ENCODE measurements at regions not wholly inside any gene's neighbourhood (a gene's known extent, or its start where the extent isn't known, plus 50 kb on each side); places are given as distances from the start of the nearest gene placed in this dataset.

GRCh38 chr10:62466590-62466989 is 92.4 kb downstream of the ZNF365 start:
- H3K4me3 ChIP-seq (ENCODE audit: low read depth in 1 of 2, low read length in 2 of 2) = no peak overlapping the region
- H3K27ac ChIP-seq (ENCODE audit: low read length) = no peak overlapping the region
- H3K9me3 ChIP-seq (ENCODE audit: control insufficient read depth in 1 of 2, low read length in 2 of 2) = no peaks in the 10 kb centered on the region
- H3K27me3 ChIP-seq (ENCODE audit: low read depth, low read length) = no peaks in the 10 kb centered on the region
- H3K36me3 ChIP-seq (ENCODE audit: control insufficient read depth in 1 of 2, insufficient read depth in 2 of 2, low read length in 2 of 2) = no peaks in the 10 kb centered on the region
- H3K4me1 ChIP-seq (ENCODE audit: control insufficient read depth in 1 of 2, insufficient read depth in 2 of 2, low read length in 2 of 2) = no peaks in the 10 kb centered on the region

- no peaks in the 10 kb centered on the region for H3K4me1 ChIP-seq (ENCODE audit: control insufficient read depth in 1 of 2, insufficient read depth in 2 of 2, low read length in 2 of 2)
- H3K4me3 ChIP-seq (ENCODE audit: low read depth in 1 of 2, low read length in 2 of 2) = no peak overlapping the region
- no peak overlapping the region for H3K27ac ChIP-seq (ENCODE audit: low read length)
- H3K27me3 ChIP-seq (ENCODE audit: low read depth, low read length) = no peaks in the 10 kb centered on the region
- no peaks in the 10 kb centered on the region for H3K36me3 ChIP-seq (ENCODE audit: control insufficient read depth in 1 of 2, insufficient read depth in 2 of 2, low read length in 2 of 2)
- H3K9me3 ChIP-seq (ENCODE audit: control insufficient read depth in 1 of 2, low read length in 2 of 2) = no peaks in the 10 kb centered on the region
These were observed 93.4 kb downstream of the ZNF365 start for GRCh38 chr10:62467527-62467926.

- Histone ChIP-seq H3K4me1 (ENCODE audit: control insufficient read depth in 1 of 2, insufficient read depth in 2 of 2, low read length in 2 of 2) (no peaks in the 10 kb centered on the region), H3K27ac (ENCODE audit: low read length) (no peak overlapping the region), H3K9me3 (ENCODE audit: control insufficient read depth in 1 of 2, low read length in 2 of 2) (no peaks in the 10 kb centered on the region), H3K27me3 (ENCODE audit: low read depth, low read length) (no peaks in the 10 kb centered on the region), H3K36me3 (ENCODE audit: control insufficient read depth in 1 of 2, insufficient read depth in 2 of 2, low read length in 2 of 2) (no peaks in the 10 kb centered on the region), H3K4me3 (ENCODE audit: low read depth in 1 of 2, low read length in 2 of 2) (no peak overlapping the region)
These were observed 97.5 kb downstream of the ZNF365 start for GRCh38 chr10:62471711-62472110.

- no peaks in the 10 kb centered on the region for H3K36me3 ChIP-seq (ENCODE audit: control insufficient read depth in 1 of 2, insufficient read depth in 2 of 2, low read length in 2 of 2)
- no peak overlapping the region for H3K27ac ChIP-seq (ENCODE audit: low read length)
- no peaks in the 10 kb centered on the region for H3K4me1 ChIP-seq (ENCODE audit: control insufficient read depth in 1 of 2, insufficient read depth in 2 of 2, low read length in 2 of 2)
- no peak overlapping the region for H3K4me3 ChIP-seq (ENCODE audit: low read depth in 1 of 2, low read length in 2 of 2)
- no peaks in the 10 kb centered on the region for H3K9me3 ChIP-seq (ENCODE audit: control insufficient read depth in 1 of 2, low read length in 2 of 2)
- H3K27me3 ChIP-seq (ENCODE audit: low read depth, low read length) = no peaks in the 10 kb centered on the region
These were observed 99.1 kb downstream of the ZNF365 start for GRCh38 chr10:62473241-62473640.

- Histone ChIP-seq H3K9me3 (ENCODE audit: control insufficient read depth in 1 of 2, low read length in 2 of 2) (no peaks in the 10 kb centered on the region), H3K4me3 (ENCODE audit: low read depth in 1 of 2, low read length in 2 of 2) (no peak overlapping the region), H3K27ac (ENCODE audit: low read length) (no peak overlapping the region), H3K36me3 (ENCODE audit: control insufficient read depth in 1 of 2, insufficient read depth in 2 of 2, low read length in 2 of 2) (no peaks in the 10 kb centered on the region), H3K4me1 (ENCODE audit: control insufficient read depth in 1 of 2, insufficient read depth in 2 of 2, low read length in 2 of 2) (no peaks in the 10 kb centered on the region), H3K27me3 (ENCODE audit: low read depth, low read length) (no peaks in the 10 kb centered on the region)
These were observed 101.4 kb downstream of the ZNF365 start for GRCh38 chr10:62475551-62475950.

GRCh38 chr10:62479523-62479922 is 105.4 kb downstream of the ZNF365 start:
- Histone ChIP-seq H3K36me3 (ENCODE audit: control insufficient read depth in 1 of 2, insufficient read depth in 2 of 2, low read length in 2 of 2) (no peaks in the 10 kb centered on the region), H3K4me3 (ENCODE audit: low read depth in 1 of 2, low read length in 2 of 2) (no peak overlapping the region), H3K9me3 (ENCODE audit: control insufficient read depth in 1 of 2, low read length in 2 of 2) (no peaks in the 10 kb centered on the region), H3K27me3 (ENCODE audit: low read depth, low read length) (no peaks in the 10 kb centered on the region), H3K27ac (ENCODE audit: low read length) (no peak overlapping the region), H3K4me1 (ENCODE audit: control insufficient read depth in 1 of 2, insufficient read depth in 2 of 2, low read length in 2 of 2) (no peaks in the 10 kb centered on the region)

GRCh38 chr10:62480196-62480595 is 106.0 kb downstream of the ZNF365 start:
- Histone ChIP-seq H3K4me1 (ENCODE audit: control insufficient read depth in 1 of 2, insufficient read depth in 2 of 2, low read length in 2 of 2) (no peaks in the 10 kb centered on the region), H3K9me3 (ENCODE audit: control insufficient read depth in 1 of 2, low read length in 2 of 2) (no peaks in the 10 kb centered on the region), H3K36me3 (ENCODE audit: control insufficient read depth in 1 of 2, insufficient read depth in 2 of 2, low read length in 2 of 2) (no peaks in the 10 kb centered on the region), H3K27me3 (ENCODE audit: low read depth, low read length) (no peaks in the 10 kb centered on the region), H3K27ac (ENCODE audit: low read length) (no peak overlapping the region), H3K4me3 (ENCODE audit: low read depth in 1 of 2, low read length in 2 of 2) (no peak overlapping the region)

GRCh38 chr10:62482581-62482980 is 108.4 kb downstream of the ZNF365 start:
- Histone ChIP-seq H3K4me3 (ENCODE audit: low read depth in 1 of 2, low read length in 2 of 2) (no peak overlapping the region), H3K36me3 (ENCODE audit: control insufficient read depth in 1 of 2, insufficient read depth in 2 of 2, low read length in 2 of 2) (no peaks in the 10 kb centered on the region), H3K27ac (ENCODE audit: low read length) (no peak overlapping the region), H3K27me3 (ENCODE audit: low read depth, low read length) (no peaks in the 10 kb centered on the region), H3K4me1 (ENCODE audit: control insufficient read depth in 1 of 2, insufficient read depth in 2 of 2, low read length in 2 of 2) (no peaks in the 10 kb centered on the region), H3K9me3 (ENCODE audit: control insufficient read depth in 1 of 2, low read length in 2 of 2) (no peaks in the 10 kb centered on the region)

- no peaks in the 10 kb centered on the region for H3K36me3 ChIP-seq (ENCODE audit: control insufficient read depth in 1 of 2, insufficient read depth in 2 of 2, low read length in 2 of 2)
- no peak overlapping the region for H3K4me3 ChIP-seq (ENCODE audit: low read depth in 1 of 2, low read length in 2 of 2)
- H3K27ac ChIP-seq (ENCODE audit: low read length) = no peak overlapping the region
- H3K27me3 ChIP-seq (ENCODE audit: low read depth, low read length) = no peaks in the 10 kb centered on the region
- H3K4me1 ChIP-seq (ENCODE audit: control insufficient read depth in 1 of 2, insufficient read depth in 2 of 2, low read length in 2 of 2) = no peaks in the 10 kb centered on the region
- H3K9me3 ChIP-seq (ENCODE audit: control insufficient read depth in 1 of 2, low read length in 2 of 2) = no peaks in the 10 kb centered on the region
These were observed 117.4 kb downstream of the ZNF365 start for GRCh38 chr10:62491597-62491996.

- Histone ChIP-seq H3K36me3 (ENCODE audit: control insufficient read depth in 1 of 2, insufficient read depth in 2 of 2, low read length in 2 of 2) (no peaks in the 10 kb centered on the region), H3K4me1 (ENCODE audit: control insufficient read depth in 1 of 2, insufficient read depth in 2 of 2, low read length in 2 of 2) (no peaks in the 10 kb centered on the region), H3K4me3 (ENCODE audit: low read depth in 1 of 2, low read length in 2 of 2) (no peak overlapping the region), H3K27me3 (ENCODE audit: low read depth, low read length) (no peaks in the 10 kb centered on the region), H3K9me3 (ENCODE audit: control insufficient read depth in 1 of 2, low read length in 2 of 2) (no peaks in the 10 kb centered on the region), H3K27ac (ENCODE audit: low read length) (no peak overlapping the region)
These were observed 118.1 kb downstream of the ZNF365 start for GRCh38 chr10:62492012-62492869.

- H3K4me1 ChIP-seq (ENCODE audit: control insufficient read depth in 1 of 2, insufficient read depth in 2 of 2, low read length in 2 of 2) = no peaks in the 10 kb centered on the region
- H3K9me3 ChIP-seq (ENCODE audit: control insufficient read depth in 1 of 2, low read length in 2 of 2) = no peaks in the 10 kb centered on the region
- no peaks in the 10 kb centered on the region for H3K36me3 ChIP-seq (ENCODE audit: control insufficient read depth in 1 of 2, insufficient read depth in 2 of 2, low read length in 2 of 2)
- H3K4me3 ChIP-seq (ENCODE audit: low read depth in 1 of 2, low read length in 2 of 2) = no peak overlapping the region
- H3K27me3 ChIP-seq (ENCODE audit: low read depth, low read length) = no peaks in the 10 kb centered on the region
- no peak overlapping the region for H3K27ac ChIP-seq (ENCODE audit: low read length)
These were observed 118.7 kb downstream of the ZNF365 start for GRCh38 chr10:62492870-62493180.

- Histone ChIP-seq H3K9me3 (ENCODE audit: control insufficient read depth in 1 of 2, low read length in 2 of 2) (no peaks in the 10 kb centered on the region), H3K36me3 (ENCODE audit: control insufficient read depth in 1 of 2, insufficient read depth in 2 of 2, low read length in 2 of 2) (no peaks in the 10 kb centered on the region), H3K4me3 (ENCODE audit: low read depth in 1 of 2, low read length in 2 of 2) (no peak overlapping the region), H3K27me3 (ENCODE audit: low read depth, low read length) (no peaks in the 10 kb centered on the region), H3K4me1 (ENCODE audit: control insufficient read depth in 1 of 2, insufficient read depth in 2 of 2, low read length in 2 of 2) (no peaks in the 10 kb centered on the region), H3K27ac (ENCODE audit: low read length) (no peak overlapping the region)
These were observed 122.8 kb downstream of the ZNF365 start for GRCh38 chr10:62496925-62497324.

Measured in muscle layer of duodenum (tissue), 2 donors.